GM18873 (cell line): ENCODE measurements at regions not wholly inside any gene's neighbourhood (a gene's known extent, or its start where the extent isn't known, plus 50 kb on each side); places are given as distances from the start of the nearest gene placed in this dataset.
"Not testable (repeated sequence)": the region's sequence is repeated elsewhere in the genome, so short reads cannot be mapped to it uniquely, and the experiment has no call there.

ENCODE experiments used
- ATAC-seq: cut with Tn5 transposase; IDR thresholded peaks from one replicate; pipeline ENCODE4 v1.9.1; 2021; ENCODE audit warnings: mild to moderate bottlenecking, moderate library complexity, moderate number of reproducible peaks; ENCODE audit not compliant: unreplicated experiment, low FRiP score

DNA sequence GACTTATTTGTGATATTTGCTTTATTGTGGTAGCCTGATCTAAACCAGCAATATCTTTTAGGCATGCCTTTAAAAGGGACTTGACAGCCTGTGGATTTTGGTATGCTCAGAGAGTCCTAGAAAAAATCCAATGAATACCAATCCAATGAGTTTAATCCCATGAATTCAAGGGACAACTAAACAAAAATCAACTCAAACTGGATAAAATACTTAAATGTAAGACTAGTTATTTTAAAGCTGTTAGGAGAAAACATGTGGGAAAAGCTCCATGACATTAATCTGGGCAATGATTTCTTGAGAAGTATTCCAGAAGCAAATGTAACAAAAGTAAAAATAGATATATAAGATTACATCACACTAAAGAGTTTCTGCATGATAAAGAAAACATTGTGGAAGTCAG lies 711.5 kb upstream of the PITX2 start:
- ATAC-seq = no peak

DNA sequence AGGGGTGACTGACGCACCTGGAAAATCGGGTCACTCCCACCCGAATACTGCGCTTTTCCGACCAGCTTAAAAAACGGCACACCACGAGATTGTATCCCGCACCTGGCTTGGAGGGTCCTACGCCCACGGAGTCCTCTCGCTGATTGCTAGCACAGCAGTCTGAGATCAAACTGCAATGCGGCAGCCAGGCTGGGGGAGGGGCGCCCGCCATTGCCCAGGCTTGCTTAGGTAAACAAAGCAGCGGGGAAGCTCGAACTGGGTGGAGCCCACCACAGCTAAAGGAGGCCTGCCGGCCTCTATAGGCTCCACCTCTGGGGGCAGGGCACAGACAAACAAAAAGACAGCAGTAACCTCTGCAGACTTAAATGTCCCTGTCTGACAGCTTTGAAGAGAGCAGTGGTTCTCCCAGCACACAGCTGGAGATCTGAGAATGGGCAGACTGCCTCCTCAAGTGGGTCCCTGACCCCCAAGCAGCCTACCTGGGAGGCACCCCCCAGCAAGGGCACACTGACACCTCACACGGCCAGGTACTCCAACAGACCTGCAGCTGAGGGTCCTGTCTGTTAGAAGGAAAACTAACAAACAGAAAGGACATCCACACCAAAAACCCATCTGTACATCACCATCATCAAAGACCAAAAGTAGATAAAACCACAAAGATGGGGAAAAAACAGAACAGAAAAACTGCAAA lies 714.5 kb upstream of the PITX2 start:
- not testable (repeated sequence) for ATAC-seq

DNA sequence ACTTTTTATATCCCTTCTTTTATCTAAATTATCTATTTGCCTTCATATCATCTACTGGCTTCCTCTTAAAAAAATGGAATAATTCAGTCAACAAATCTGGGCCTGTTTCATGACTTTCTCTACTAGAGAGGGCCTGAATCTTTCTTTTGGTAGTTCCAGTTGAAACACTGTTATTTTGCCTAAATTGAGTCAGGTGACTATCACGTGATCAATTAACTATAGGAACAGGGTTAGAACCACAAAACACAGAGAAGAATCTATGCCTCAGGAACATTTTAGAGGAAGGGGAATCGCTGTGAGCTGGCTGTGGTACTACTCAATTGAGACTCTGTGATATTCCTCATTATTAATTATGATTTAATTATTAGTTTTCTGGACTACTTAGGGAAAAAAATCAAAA lies 736.7 kb upstream of the PITX2 start:
- ATAC-seq = no peak

DNA sequence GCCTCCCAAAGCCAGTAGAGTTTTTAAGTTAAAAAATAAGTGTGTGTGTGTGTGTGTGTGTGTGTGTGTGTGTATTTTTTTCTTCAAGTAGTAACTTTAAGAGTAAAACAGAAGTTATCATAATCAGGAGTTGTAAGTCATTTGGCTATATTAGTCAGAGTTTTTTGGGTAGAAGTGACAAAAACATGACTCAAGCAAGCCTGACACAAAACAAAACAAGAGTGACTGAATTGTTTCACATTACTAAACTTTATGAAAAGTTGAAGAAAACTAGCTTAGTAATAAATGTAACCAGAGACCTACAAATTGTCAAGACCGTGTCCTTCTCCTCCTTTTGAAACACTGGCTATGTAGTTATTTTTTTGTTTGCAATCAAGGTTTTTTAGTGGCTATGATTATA lies 738.0 kb upstream of the PITX2 start:
- no peak for ATAC-seq

DNA sequence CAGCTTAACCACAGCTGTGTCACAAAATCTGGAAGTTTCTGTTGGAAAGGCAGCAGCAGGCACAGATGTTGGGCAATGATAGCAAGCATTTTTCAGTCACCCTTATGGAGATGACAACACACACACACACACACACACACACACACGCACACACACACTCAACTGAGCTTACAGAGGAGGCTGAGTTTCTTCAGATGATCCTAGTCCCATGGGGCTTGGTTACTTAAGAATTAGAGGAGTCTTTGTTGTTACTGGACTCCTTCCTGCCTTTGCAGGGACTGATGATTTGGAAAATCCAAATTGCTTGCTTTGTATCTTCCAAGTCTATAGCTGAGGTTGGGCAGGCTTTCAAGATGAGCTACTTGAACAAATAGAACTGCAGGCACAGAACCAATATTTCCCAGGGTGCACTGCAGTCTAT lies 740.1 kb upstream of the PITX2 start:
- ATAC-seq = no peak

DNA sequence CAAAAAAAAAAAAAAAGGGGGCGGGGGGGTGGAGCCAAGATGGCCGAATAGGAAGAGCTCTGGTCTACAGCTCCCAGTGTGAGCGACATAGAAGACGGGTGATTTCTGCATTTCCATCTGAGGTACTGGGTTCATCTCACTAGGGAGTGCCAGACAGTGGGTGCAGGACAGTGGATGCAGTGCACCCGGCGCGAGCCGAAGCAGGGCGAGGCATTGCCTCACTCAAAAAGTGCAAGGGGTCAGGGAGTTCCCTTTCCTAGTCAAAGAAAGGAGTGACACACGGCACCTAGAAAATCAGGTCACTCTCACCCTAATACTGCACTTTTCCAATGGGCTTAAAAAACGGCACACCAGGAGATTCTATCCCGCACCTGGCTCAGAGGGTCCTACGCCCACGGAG lies 755.0 kb upstream of the PITX2 start:
- not testable (repeated sequence) for ATAC-seq

DNA sequence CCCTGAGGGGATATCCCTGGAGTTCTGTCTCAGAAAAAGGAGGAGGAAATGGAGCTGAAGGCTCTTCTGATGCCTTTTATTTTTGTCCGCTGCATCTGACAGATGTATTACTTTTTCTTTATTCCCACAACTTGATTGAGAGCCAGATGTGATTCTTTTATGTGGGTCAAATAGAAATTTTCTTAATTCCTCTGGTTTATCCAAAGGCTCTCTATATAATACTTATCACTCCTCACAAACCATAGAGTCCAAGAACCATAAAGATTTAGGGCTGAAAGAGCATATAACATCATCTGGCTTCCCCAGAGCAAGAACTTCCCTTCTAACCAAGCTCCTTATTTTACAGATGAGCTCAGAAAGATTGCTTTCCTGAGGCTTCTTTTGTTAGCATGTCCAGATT lies 756.7 kb upstream of the FAM241A start:
- ATAC-seq = no peak

DNA sequence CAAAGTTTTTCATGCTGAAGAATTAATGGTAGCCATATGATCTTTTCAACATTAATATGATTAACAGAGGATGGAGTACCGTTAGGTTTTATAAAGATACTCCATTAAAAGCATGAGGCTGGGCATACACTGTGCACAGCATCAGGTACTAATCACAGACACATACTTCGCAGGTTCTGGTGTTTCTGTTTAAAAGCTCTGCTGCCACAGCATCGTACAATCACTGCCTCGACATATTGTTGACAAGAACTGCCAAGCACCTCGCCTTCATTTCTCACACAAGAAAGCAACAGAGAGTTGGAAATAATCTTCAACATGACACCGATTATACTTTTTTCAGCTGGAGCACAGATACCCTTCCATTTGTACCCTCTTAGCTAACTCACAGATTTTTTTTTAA lies 753.4 kb upstream of the FAM241A start:
- ATAC-seq = no peak

DNA sequence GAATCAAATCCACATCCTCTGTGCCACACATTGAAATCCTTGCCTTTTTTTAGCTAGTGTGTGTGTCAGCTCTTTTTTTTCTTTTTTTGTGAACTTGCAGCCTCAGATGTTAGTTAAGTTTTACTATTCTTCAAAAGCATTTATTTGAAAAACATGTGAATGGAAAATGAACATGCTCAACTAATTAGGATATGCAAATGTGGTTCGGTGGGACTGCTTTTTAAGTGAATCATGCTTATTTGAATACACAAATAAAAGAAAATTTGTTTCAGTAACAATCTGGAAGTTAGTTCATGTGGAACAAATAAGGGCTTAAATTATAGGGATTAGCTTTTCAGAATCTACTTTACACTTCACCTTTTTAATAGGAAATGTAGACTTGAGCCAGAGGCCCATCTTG lies 751.5 kb upstream of the FAM241A start:
- no peak for ATAC-seq

DNA sequence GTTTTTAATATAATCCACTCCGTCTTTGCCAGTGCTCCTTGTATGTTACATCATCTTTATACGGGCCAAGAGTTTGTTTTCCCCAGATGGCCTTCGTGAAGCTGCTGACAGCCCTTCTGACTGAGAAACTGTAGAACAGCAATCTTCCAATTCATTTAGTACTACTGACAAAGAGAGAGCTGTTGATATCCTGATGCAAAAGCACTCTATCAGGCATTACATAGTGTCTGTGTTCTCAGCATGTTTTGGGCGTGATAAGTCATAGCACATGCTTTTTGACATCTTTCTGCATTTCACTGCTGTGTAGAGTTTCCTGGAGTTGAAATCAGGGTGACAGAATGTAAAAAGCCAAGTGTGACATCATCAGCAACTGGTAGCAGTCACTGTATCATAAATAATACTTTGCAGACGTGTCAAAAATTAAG lies 746.3 kb upstream of the FAM241A start:
- ATAC-seq = no peak

DNA sequence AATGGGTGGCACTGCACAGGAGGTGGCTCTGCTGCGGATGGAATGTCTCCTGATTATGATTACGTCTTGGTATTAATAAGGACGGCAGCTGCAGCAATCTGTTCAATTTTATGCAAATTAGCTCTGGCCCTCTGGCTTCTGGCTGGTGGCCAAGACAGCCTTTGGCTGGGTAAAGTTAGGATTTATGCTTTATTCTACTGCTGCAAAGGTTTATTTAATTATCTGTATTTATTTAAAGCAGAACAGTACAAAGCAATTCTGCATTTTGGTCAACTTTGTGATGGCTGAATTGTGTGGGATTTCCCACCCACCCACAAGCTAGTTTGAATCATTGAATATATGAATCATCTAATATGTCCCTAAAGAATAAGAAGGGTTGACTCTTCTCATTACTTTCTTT lies 745.6 kb upstream of the FAM241A start:
- ATAC-seq = no peak

DNA sequence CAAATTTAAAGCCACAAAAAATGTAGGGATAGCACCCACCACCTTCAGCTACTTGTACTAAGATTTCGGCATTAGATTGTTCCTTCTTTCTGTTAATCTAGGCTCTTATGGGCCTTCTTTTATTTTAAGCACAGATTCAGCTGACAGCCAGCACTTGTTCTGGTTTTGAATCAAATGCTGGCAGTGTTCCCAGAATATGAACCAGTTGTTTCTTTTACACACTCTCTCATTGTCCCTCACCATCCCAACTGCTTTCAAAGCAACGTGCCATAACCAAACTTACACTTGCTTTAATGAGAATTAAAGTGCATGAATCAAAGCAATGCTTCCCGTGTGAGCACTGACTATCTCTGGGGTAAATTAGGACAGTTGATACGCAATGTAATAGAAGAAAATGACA lies 744.5 kb upstream of the FAM241A start:
- no peak for ATAC-seq

DNA sequence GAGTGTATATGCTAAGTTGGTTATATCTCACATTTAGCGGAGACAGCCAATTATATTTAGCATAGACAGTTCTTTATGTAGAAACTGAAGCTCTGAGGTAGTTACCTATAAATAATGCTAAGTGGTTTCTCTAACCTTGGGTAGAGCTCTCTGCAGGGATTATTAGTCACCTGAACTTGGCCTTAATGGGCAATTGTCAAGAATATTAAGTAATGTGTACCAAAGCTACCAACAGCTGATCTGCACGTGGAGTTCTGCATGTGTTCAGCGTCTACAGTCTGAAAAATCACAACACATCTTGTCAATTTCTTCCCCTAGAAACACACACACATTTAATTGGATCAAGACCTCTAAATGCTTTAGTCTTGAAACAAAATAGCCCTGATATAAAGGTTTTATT lies 740.6 kb upstream of the FAM241A start:
- ATAC-seq = no peak

DNA sequence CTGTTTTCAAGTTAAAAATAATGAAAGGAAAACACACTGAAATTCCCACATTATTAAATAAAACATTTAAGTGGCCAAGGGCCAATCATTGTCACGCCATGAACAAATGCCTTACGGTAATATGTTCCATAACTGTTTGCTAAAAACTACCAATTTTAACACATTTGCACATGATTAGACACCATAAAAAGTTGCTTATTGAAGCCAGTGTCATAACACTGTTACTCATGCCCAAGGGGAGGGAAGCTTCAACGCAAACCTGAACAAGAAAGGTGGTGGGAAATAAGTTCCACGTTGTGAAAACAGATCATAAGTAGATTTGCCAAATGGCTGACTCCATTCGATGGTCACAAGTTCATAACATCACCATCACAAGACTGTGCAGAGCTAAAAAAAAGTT lies 739.3 kb upstream of the FAM241A start:
- no peak for ATAC-seq

DNA sequence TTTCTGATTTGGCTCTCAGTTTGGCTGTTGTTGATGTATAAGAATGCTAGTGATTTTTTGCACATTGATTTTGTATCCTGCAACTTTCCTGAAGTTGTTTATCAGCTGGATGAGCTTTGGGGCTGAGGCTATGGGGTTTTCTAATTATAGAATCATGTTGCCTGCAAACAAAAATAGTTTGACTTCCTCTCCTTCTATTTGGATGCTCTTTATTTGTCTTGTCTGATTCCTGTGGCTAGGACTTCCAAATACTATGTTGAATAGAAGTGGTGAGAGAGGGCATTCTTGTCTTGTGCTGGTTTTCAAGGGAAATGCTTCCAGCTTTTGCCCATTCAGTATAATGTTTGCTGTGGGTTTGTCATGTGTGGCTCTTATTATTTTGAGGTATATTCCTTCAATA lies 734.7 kb upstream of the FAM241A start:
- ATAC-seq = no peak

DNA sequence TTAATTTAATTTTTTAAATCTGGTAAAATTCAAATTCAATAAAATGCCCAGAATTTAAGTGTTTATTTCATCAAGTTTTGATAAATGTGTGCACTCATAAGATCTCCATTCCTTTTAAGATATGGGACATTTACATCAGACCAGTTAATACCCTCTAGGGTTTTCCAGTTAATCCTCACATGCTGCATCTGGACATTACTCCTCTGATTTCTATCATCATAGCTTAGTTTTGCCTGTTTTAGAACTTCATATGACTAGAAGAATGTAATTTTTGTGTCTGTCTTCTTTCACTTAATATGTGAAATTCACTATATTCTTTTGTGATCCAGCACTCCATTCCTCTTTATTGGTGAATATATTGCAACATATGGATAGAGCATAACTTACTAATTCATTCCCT lies 727.7 kb upstream of the FAM241A start:
- no peak for ATAC-seq

DNA sequence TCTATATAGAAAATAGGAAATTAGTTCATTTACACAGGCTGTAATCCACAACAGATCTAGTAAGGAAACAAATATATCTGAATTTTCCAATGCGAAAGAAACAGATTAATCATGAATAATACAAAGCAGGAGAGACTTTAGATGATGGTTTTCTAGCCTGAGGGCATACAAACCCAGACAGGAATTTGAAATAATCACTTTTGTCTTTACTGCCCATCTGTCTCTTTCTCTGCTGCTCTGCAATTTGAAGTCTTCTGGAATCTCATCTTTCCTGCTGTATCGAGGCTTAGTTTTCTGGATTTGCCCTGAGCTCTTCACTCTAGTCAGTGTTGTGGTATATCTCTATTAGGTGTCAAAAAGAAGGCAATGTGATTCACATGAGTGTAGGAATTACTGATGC lies 711.8 kb upstream of the FAM241A start:
- ATAC-seq = no peak

DNA sequence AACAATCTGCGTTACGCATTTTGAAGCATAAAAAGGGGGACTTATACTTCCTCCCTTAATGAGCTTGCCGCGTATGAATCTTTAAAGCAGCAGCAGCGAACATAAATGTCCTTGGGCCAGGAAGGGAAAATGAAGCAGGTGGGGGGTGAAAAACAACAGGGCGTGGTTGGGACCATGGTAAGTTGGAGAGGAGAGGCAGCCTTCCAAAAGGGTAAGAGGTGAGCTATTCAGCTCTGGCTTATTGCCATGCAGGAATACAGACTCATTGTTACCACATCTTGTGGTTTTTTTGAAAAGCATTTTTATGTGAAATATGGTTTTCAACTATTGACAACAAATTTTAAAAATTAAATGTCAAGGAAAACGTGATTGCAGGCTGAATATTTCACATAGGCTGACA lies 710.7 kb upstream of the FAM241A start:
- ATAC-seq = no peak

DNA sequence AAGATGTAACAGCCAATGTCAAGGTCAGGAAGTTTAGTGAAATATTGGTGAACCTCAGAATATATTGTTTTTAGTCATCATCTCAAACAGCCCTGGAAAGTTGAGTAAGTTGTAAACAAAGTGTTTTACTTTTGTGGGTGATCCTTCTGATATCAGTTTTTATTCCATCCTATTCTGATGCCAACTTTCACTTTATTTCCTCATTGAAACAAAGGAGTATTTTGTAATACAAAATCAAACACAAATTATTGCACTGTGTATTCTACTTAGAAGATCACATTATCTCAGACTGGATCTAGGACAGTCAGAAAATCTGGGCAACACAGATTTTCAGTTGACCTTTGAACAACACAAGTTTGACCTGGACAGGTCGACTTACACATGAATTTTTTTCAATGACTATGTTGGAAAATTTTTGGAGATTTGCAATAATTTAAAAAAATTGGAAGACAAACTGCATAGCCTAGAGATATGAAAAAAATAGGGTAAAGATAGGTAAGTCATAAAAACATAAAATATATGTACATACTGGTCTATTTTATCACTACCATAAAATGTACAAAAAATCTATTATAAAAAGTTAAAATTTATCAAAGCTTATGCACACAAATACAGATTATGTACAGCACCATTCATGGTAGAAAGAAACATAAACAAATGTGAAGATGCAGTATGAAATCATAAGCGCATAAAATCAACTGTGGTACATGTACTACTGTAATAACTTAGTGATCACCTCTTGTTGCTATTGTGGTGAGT lies 709.1 kb upstream of the FAM241A start:
- ATAC-seq = no peak

DNA sequence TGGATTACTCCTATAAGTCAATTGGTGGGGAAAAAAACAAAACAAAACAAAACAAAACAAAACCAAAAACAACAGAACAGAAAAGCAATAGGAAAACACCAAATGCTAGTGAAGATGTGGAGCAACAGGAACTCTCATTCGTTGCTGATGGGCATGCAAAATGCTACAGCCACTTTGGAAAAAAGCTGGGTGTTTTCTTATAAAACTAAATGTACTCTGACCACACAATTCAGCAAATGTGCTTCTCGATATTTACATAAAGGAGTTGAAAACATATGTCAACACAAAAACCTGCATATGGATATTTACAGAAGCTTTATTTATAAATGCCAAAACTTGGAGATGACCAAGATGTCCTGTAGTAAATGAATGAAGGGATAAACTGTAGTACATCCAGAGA lies 703.6 kb upstream of the FAM241A start:
- ATAC-seq = no peak

DNA sequence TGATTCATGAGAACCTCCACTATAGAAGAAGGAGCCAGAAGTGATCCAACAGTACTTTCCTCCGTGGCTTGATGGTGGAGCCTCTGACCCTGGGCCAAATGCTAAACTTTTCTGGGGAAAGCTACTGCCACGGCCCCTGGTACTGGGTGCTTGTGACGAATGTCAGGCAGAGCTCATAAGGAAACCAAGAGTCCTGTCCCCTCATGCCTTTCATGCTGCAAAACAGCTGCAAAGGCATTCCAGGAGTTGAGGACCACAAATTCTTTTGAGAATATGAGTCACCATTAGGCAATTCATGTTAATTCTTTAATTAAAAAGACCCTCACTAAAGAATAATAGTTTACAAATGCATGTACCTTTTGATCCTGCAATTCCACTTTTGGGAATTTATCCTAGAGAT lies 700.4 kb upstream of the FAM241A start:
- not testable (repeated sequence) for ATAC-seq

DNA sequence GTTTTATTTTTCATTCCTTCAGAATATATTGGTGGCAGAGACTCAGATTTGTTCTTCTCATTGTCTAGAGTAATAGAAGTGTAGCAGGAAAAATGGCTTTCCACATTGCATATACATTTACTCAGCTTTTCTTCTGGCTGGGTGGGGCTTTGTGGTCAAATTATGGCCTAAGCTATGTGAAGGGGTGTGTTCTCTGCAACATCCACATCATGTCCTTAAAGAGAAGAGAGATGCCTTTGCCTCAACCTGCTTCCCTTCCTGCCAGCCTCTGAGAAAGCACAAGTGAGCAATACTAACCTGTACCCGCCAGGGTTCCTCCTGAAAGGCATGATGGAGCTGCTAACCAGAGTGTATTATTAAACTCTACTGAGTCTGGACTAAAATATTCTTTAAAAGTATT lies 695.6 kb upstream of the FAM241A start:
- no peak for ATAC-seq
